Activated CD4-positive, alpha-beta T cell treated with anti-CD3 and anti-CD28 coated beads, Interleukin-2, Interleukin-4, amounts not matched to agents 100 ng/mL and 50 ng/mL, durations not matched to agents 16 hours and 8 hours (primary cell): ENCODE measurements at regions not wholly inside any gene's neighbourhood (a gene's known extent, or its start where the extent isn't known, plus 50 kb on each side); places are given as distances from the start of the nearest gene placed in this dataset.

ENCODE experiments used
- DNase-seq: peaks from one replicate; pipeline ENCODE4 v3.0.0-alpha.2; 2020; ENCODE audit warnings: low spot score

DNA sequence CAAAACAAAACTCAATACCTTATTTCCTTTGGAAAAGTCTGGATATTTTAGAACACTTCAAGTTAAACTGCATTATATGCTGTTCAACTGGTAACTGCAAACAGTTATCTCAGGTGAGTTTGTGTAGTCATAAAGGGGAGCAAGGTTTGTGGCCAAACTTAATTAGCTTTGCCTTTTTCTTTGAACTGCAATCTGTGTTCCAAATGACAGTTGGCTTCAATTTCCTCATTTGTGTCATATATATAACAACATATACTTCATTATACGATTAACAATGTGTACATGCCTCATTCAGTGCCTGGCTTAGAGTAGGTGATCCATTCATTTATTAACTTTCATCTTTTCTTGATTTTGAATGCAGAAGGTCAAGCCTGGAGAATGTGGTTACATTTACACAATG, 55.8 kb downstream of the KCNE4 start:
- DNase-seq = no peak

DNA sequence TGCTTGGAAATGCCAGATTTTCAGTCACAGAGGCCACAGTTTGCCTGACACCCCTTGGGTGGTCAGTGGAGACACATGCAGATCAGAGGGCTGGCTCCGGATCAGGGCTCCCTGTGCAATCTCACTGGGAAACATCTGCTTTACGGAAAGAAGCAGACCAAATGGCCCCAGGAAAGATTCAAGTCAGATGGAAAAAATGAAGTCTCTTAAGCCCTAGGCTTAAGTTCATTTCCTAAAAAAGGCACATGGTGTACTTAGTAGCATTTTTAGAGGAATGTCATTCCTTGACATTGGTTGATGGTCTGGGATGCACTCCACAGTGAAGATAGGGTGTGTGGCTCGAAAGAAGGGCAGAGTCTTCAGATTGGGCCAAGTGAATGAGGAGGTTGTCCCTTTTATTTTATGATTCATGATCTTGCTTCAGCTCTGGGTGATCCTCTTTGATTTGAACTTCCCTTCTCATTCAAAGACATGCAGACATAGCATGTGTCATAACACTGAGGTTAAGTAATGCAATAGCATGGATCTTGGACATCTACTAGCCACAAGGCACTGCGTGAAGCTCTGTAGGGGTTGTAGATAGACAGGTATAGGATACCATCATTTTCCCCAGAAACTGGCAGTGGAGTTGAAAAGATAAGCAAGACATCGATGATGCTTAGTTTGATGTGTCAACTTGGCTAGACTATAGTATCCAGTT, 56.5 kb downstream of the KCNE4 start:
- no peak for DNase-seq

DNA sequence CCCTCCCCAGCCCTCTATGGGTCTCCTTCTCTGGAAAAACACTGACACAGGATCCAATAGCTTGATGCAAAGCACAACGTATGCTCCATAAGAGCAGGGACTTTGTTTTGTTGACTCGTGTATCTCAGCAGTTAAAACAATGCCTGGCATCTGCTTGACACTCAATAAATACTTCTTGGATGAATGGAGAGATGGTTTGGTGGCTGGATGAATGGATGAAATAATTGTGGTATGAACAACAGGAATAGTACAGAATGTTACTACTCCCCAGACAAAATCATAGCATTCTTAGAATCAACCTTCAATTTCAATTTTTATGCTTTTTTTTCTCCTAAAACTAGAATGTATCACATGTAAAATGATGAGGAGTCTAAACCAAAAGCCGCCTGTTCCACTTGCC, 57.4 kb downstream of the KCNE4 start:
- DNase-seq = no peak

DNA sequence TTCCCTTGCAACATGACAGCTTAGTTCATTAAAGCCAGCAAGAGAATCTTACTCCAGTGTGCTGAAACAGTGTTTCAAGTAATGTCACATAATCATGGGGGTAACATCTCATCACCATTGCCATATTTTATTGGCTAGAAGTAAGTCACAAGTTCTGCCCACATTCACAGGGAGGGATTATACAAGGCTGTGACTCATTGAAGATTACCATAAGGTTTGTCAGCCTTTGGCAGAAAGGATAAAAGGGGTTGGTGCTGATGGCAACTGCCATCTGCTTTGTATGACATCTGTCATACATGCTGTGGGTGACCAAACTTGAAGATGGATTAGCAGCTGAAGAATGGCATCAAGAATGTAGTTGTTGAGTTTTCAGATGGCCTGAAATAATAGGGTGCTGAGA, 61.2 kb downstream of the KCNE4 start:
- no peak for DNase-seq

DNA sequence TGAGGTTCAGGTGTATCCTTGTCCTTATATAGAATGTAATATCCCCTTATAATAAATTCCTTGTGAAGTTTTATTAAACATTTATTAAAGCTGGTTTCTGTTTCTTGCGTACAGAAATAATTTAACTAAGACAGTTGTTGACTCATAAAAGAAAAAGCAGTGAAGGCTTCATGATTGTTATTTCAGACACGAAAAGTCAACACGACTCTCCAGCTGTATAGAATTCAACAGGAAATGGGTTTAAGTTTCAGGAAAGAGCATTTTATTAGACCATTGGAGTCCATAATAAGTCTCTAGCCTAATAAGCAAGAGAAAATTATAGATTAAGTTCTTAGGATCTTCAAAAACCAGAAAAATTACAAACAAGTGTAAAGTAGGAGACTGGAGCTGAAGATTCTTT, 62.2 kb downstream of the KCNE4 start:
- no peak for DNase-seq

DNA sequence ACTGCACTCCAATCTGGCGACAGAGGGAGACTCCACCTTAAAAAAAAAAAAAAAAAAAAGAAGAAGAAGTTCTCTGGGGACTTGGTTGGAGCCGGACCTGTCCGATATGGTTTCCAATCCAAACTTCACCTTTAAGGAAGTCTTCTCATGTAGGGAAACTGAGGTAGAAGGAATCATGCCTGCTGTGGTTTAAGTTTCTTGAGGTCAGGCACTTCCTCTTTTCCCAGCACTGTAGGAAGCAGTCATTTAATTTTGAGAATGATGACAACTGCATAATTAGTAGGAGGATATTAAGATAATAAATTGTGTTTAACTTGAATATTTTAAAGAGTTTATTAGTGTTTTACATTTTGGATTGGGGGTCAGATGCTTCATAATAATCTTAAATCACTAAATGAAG, 62.9 kb downstream of the KCNE4 start:
- no peak for DNase-seq

DNA sequence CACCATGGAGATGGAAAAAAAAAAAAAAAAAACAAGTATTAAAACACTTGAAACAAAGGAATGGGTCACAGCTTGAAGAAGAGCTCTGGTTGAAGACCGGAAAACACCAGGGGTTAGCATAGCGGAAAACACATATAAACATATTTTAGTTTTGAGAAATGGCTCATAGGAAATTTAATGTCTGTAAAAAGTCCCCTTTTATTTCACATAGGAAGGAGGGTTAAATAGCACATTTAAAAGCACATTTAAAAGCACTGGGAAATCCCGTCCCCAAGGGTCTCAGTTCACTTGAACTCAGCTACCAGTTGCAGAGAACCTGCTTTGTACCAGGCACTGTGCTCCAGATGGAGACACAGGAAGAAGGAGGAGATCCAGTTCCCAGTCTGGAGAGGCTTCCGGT, 65.5 kb downstream of the KCNE4 start:
- no peak for DNase-seq

DNA sequence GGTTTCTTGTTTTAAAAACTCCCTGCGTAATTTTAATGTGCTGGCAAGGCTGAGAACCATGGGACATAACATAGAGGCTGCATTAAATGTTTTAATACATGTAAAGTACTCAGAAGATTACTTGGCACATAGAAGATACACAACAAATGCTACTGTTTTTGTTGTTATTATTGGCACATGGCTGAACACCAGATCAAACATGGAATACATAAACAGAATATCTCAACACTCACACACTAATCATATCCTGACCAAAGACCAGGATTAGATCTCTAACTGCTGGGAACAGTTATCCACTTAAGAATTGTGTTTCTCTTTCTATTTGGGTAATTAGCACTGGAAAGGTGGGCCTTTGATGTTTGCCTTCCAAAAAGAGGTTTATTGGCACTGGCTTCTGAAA, 69.3 kb downstream of the KCNE4 start:
- no peak for DNase-seq

DNA sequence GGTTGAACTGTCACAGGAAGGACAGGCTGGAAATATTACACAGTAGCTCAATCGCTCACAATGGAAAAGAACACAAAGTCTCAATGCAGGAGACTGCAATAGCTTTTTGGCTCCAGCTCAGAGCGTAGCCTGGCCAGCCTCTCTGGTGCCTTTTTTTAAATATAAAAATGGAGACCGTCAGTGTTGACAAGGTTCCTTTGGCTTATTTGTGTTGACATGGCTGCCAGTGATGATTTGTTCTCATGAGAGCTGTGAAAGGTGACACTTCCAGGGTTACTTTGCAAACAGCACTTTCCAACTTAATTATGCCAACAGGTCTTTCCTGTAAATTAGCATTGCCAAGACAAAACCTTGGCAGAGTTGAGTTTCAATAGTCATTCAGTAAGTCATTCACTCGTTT, 70.8 kb downstream of the KCNE4 start:
- no peak for DNase-seq

DNA sequence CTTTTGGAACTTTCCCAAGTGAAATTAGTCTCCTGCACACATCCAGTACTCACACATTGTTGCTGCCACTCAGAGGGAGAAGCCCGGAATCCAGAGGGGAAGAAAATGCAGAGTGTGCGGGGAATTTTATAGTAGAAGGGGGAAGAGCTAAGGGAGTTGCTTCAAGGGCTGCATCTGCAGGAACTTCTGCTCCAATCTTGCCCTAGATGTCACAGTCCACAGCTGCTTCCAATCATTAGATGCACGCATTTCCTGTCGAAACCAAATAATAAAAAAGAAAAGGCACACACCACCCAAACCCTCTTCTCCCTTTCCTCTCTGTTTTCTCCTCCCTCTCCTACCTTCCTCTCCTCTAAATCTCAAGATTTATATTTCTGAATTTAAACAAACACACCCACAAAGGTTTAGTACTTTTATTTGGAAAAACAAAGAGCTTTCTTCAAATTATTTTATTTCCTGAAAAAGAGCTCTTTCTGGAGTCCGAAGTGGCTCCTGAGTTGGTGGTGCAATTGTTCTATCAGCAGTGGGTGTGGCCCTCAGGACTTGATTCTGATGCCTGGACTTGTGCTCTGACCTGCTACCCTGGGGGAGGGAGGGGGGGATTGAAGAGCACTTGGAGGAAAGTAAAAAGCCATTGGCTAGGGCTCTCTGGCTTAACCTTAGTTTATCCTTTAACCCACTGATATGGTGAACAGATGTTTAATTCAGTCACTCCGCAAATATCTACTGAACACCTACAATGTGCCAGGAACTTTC, 72.0 kb downstream of the KCNE4 start:
- no peak for DNase-seq

DNA sequence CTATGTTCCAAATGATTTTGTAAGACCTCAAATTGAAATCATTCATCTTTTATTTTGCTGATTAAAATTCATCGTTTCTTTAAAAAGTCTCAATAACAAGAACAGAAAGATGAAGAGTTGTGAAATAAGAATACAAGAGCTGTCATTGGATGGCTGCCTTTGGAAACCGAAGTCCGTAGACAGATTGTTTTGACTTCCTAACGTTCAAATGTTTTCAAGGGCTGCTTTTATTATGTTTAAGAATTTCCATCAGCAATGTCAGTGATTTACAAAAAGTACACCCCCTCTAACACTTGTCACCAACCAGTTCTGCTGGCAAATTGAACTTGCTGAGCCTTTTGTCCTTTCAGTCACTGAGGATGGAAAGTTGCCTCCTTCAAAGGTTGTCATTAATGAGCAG, 89.6 kb downstream of the KCNE4 start:
- DNase-seq = no peak

DNA sequence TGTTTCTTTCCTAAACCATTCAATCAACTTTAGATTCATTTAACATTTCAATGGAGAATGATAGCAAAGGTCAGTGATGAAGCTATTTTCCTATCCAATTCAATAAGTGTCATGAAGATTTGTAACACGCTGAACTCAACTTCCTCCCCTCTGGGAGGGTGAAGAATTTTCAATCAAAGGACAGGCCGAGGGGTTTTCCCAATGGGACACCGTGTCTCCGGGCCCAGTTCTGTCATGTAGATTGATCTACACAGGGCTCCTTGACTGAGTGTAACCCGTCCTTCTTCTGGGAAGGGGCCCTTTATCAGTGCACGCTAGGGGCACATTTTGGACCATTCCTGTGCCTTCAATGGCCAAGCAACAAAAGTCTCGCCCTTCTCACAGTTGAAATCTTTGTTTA, 90.1 kb downstream of the KCNE4 start:
- no peak for DNase-seq

DNA sequence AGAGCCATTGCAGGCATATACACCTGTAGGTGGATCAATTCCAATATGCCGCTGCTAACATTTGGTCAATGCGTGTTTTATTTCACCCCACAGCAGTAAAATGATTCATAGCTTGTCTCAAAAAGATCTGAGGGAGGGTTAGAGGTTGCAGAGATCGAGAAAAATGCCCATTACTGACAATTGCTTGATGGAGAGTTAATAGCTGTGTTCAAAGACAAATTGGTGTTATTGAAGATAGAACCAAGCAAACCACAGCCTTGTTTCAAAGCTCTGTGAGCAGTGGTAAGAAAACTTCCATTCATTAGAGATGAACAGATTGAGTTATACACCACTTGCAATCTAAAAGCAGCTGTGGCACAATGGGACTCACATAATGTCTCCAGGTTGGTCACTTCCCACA, 95.4 kb downstream of the KCNE4 start:
- no peak for DNase-seq

DNA sequence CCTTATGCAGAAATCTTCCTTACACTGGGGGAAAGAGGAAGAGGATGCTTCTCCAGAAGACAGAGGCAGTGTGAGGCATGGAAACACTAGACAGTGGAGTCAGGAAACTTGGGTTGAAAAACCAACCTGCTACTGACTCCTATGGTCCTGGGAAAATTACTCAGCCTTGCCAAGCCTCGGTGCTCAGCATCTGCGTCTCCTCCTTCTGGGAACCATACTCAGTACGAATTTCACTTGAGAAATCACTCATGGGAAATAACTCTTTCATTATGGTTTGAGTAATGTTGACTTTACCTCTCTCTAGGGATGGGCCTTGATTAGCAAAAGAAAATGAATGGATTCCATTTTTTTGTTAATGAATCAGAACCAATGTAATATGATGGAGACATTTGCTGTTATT, 96.5 kb downstream of the KCNE4 start:
- DNase-seq = no peak

DNA sequence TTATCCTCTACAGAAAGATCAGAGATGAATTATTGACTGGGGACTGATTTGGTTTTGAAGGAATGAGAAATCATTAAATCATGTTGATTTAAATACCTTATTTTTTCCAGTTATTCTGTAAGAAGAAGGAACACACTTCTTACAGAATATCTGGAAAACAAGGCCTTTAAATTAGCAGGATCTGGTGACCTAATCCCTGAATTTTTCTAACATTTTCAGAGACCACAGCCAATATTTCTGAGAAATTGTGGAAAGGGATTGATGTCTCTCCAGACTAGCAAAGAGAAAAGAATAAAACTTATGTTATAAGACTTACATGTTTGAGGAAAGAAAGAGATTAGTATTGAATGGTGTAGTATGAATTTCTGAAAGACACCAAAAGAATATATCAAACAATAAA, 104.0 kb downstream of the KCNE4 start:
- DNase-seq = no peak

DNA sequence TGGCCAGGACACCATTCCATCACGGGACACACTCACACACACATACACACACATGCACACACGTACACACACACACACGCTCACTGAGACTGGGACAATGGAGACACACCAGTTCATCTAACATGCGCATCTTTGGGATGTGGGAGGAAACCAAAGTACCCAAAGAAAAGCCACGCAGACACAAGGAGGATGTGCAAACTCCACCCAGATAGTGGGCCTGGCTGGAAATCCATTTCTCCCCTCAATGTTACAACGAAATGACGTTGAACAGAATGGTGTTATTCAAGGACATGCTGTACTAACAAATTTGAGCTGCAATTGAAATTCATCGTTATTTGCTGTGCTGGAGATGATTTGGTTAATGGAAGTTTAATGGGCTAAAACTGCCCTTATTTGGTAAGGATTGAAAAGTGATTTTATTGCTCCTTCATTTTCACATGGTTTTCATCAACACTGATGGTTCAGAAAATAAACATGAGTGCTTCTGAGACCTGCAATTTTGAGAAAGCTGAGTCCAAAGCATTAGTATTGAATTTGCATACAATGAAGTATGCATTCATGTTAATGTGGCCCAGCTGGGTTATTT, 110.0 kb downstream of the KCNE4 start:
- no peak for DNase-seq

DNA sequence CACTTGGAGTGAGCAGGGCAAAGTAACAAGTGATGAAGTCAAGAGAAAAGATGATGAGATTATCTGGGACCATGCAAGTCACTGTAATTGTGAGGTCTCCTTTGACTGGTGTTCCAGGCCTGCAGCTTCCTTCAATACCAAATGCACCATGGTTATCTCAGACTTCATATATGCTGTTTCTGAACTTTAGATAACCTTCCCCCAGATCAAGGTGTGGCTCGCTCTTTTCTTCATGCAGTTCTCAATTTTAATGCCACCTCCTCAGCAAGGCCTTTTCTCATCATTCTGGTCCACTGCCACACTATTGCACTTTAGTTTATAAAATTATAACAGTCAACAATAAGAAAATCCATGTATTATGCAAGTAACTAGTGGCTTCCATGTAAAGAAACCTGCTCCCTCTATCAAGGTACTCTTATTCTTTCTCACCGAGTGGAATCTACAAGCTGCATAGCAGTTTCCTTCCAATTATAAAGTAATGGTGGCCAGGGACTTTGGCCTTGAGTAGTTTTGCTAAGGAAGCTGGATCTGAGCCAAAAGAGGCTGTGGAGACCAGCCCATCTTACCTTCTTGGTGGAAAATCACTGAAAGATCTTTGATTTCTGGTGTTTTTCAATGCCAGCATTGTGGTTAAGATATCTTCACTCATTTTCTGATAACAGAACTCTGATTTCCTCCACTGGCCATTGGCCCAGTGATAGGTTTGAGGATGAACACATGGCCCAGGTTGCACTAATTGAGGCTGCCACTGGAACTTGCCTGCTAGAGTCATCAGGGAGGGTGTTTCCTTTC, 113.6 kb downstream of the KCNE4 start:
- DNase-seq = no peak

DNA sequence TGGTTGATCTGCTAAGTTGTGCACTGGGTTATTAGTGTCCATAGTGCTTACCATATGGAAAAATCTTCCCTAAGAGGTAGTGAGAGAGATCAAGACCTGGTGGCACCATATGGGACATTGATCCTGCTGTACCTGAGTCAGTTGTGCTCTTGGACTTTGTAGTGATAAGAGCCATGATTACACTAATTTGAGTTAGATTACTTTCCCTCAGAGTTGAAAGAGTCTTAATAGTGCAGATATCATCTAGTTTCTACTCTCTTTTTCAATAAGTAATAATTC, 114.2 kb downstream of the KCNE4 start:
- no peak for DNase-seq

DNA sequence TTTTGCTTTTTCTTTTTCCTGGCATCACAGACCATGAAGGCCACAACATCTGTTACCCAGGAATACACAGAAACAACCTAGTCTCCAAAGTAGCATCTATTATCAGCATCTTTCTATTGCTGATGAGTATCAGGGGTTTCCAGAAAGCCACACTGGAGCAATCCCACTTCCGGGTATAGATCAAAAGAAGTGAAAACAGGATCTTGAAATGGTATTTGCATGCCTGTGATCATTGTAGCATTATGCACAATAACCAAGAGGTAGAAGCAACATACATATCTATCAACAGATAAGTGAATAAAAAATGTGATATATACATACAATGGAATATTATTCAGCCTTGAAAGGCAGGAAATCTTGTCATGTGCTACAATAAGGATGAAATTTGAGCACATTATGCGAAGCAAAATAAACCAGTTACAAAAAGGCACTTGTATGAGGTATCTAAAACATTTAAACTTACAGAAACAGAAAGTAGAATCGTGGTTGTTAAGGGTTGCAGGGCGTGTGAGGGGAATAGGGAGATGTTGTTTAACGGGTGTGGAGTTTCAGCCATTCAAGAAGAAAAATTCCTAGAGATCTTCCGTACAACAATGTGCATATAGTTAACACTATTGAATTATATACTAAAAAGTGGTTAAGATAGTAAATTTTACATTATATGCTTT, 115.1 kb downstream of the KCNE4 start:
- no peak for DNase-seq

DNA sequence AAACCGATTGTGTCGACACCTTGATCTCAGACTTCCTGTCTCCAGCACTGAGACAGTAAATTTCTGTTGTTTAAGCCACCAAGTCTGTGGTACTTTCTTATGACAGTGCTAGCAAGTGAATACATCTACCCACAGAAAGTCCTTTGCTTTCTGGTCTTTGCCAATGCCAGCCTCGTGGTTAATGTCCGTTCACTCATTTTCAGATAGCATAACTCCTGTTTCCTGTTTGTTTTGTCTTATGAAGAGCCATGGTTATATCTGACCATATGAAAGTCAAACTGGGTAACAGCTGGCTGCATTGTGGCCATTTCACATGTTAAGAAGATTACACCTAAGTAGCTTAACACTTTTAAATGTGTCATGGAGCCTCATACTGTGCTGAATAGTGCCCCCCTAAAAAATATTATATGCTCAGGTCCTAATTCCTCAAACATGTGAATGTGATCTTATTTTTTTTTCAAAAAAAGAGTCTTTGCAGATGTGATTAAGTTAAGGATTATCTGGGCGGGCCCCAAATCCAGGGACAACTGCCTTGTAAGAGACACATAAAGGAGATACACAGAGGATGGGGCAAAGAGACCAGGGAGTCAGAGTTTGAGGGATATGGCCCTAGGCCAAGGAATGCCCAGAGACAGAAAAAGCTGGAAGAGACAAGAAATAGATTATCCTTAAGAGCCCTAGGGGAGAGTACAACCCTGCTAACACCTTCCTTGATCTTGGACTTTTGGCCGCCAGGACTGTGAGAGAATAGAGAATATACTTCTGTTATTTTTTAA, 118.0 kb downstream of the KCNE4 start:
- DNase-seq = no peak

DNA sequence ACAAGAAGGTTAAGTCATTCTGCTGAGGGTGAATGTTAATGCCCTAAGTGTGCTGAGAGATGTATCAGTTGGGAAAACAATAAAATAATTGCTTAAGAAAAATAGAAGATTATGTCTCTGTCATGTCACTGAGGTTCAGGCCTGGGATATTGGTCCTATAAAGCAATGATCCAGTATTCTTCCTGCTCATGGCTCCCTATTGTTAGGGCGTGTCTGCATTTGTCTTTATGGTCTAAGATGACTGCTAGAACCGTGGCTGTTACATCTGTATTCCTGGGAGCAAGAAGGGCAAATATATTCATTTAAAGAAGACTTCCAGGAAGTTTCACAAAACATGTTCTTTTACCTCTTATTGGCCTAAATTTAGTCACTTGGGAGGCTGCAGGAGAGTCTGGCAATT, 125.0 kb downstream of the KCNE4 start:
- DNase-seq = no peak

DNA sequence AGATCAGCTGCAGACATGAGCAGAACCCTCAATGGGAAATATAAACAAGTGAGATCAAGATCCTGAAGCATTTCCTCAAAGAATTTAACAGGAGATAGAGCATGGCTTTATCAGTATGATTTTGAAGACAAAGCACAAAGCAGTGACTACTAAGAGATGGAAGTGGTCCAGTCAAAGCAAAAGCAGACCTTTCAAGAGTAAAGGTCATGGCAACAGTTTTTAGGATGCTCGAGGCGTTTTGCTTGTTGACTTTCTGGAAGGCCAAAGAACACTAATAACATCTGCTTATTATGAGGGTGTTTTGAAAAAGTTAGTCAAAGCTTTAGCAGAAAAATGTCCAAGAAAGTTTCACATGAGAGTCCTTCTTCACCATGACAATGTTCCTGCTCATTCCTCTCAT, 128.5 kb downstream of the KCNE4 start:
- DNase-seq = no peak
